HUES64 (cell line): ENCODE measurements at regions not wholly inside any gene's neighbourhood (a gene's known extent, or its start where the extent isn't known, plus 50 kb on each side); places are given as distances from the start of the nearest gene placed in this dataset.
A peak's percentile ranks its signal among the peaks of the same experiment; 100 is the strongest.

Source experiments
- H3K27ac ChIP-seq: 2 replicates; pipeline ENCODE4 v1.7.0; 2013; ENCODE audit warnings: low read depth, low read length, inconsistent platforms
- H3K27me3 ChIP-seq: 2 replicates; pipeline ENCODE4 v1.6.1; 2013; ENCODE audit warnings: mild to moderate bottlenecking, low read length; ENCODE audit not compliant: insufficient read depth
- H3K36me3 ChIP-seq: 2 replicates; pipeline ENCODE4 v1.6.1; 2013; ENCODE audit warnings: mild to moderate bottlenecking, low read length; ENCODE audit not compliant: insufficient read depth
- H3K4me1 ChIP-seq: 2 replicates; pipeline ENCODE4 v1.6.1; 2013; ENCODE audit warnings: mild to moderate bottlenecking, low read length, moderate library complexity; ENCODE audit not compliant: insufficient read depth
- H3K4me3 ChIP-seq: 2 replicates; pipeline ENCODE4 v1.5.1; 2013; ENCODE audit warnings: mild to moderate bottlenecking, low read length, moderate library complexity
- H3K9ac ChIP-seq: 2 replicates; pipeline ENCODE4 v1.6.1; 2013; ENCODE audit warnings: mild to moderate bottlenecking, low read depth, low read length
- H3K9me3 ChIP-seq: 2 replicates; pipeline ENCODE4 v1.6.1; 2013; ENCODE audit warnings: low read depth, low read length; ENCODE audit not compliant: insufficient read depth
- WGBS: fragments of 150-250, 120-280 bp; methylation state at CpG from one replicate; pipeline ENCODE4 v1.1.7; 2013; ENCODE audit warnings: missing lambda C conversion rate; 5-methylcytosine and 5-hydroxymethylcytosine counted together

- Histone ChIP-seq H3K4me3 (no peak overlapping the region), H3K36me3 (no peaks in the 10 kb centered on the region), H3K9me3 (no peaks in the 10 kb centered on the region), H3K27me3 (no peaks in the 10 kb centered on the region), H3K27ac (no peak overlapping the region), H3K9ac (no peak overlapping the region), H3K4me1 (peaks cover 3% of the 10 kb centered on the region; the same call in 1 of the 2 replicates)
- 98% methylated on average over 2 of the region's 2 CpGs for WGBS
Measured at GRCh38 chr13:37212826-37213225, 107.4 kb upstream of the CSNK1A1L start.

DNA sequence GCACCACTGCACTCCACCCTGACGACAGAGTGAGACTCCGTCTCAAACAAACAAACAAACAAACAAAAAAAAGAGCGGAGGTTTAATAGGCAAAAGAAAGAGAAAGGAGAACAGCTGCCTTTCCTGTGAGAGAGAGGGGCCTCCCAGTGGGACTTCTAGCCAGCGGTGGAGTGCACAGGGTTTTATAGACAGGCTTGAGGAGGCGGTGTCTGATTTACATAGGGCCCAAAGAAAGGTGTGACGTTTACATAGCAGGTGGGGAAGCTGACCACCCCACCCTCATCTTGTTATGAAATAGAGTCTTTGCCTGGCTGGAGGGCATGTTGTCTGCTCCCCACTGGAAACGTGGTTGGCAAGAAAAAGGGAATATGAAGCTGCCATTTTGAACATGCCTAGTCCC, 106.0 kb upstream of the CSNK1A1L start:
- H3K27me3 ChIP-seq: no peaks in the 10 kb centered on the region
- no peaks in the 10 kb centered on the region for H3K36me3 ChIP-seq
- no peaks in the 10 kb centered on the region for H3K9me3 ChIP-seq
- H3K9ac ChIP-seq: no peak overlapping the region
- no peak overlapping the region for H3K4me3 ChIP-seq
- no peak overlapping the region for H3K27ac ChIP-seq
- 83% methylated on average over 5 of the region's 7 CpGs for WGBS
- peaks cover 3% of the 10 kb centered on the region; the same call in 1 of the 2 replicates for H3K4me1 ChIP-seq

DNA sequence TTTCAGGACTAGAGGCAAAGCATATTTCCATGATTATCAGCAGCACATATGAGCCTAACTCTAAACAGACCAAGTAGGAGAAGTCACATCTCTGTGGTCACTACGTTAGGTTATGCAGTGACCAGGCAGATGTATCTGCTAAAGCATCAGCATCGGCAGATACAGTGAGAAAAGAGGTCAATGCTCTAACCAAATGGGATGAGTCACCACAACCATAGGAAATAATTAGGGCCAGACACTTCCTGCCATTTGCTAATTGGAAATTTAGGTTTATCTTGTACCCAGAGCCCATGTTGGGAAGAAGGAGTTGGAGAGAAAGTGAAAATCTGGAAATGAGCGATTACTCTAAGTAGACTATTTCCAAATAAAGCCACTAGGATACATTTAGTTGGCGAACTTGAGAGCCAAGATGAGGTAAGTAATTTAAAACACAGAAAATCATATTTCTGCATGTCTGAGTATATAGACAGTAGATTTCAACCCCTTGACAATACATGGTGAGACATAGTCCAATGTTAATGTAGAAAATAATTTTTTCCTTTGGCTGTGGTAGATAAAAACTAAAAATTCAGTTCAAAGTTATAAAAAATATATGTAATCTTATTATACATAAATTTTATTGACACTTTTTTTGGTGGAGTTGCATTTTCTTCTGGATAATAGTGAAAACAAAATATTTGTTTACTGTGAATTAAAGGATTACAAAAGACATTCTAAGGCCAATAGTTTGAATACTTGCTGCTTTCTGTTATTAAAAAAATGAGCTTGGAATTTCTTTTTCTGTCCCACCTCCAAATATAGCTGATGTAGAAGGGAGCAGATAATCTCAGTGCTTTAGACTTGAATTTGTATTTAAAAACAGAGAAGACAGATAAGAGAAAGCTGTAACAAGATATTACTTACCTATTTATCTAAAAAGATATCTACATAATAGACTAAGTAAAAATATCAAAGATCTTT, 104.4 kb upstream of the CSNK1A1L start:
- no peaks in the 10 kb centered on the region for H3K36me3 ChIP-seq
- H3K27me3 ChIP-seq: no peaks in the 10 kb centered on the region
- no peak overlapping the region for H3K9ac ChIP-seq
- WGBS: 95% methylated on average over 3 of the region's 4 CpGs
- H3K9me3 ChIP-seq: no peaks in the 10 kb centered on the region
- no peak overlapping the region for H3K4me3 ChIP-seq
- H3K27ac ChIP-seq: no peak overlapping the region
- H3K4me1 ChIP-seq: peaks cover 3% of the 10 kb centered on the region; the same call in 1 of the 2 replicates

DNA sequence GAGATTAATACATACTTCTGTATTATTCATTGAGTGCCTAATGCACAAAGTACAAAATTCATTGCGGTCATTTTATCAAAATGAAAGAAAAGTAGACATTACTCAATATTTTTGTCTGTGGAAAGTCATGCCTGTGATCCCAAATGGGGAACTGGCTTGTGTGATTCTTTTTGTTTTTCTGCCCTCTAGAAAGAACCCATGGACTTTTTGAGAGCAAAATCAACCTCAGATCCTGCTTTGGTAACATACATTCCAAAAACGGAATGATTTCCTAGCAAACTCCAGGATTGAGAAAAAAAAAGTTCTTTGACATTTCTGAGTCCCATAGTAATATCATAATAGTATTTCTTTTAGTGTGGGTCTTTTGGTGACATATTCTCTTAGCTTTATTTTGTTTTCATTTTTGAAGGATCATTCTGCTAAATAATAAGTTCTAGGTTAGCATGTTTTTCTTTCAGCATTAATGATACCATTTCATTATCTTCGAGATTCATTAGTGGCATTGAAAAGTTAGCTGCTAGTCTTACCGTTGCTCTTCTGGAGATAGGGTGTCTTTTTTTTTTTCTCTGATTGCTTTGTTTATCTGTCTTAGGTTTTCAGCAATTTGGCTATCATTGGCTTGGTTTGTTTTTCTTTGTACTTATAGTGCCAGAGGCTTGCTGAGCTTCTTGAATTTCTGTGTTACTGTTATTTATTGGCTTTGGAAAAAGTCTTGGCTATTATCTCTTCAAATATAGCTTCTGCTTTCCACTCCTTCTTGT, 102.4 kb upstream of the CSNK1A1L start:
- 93% methylated on average over 3 of the region's 4 CpGs for WGBS

DNA sequence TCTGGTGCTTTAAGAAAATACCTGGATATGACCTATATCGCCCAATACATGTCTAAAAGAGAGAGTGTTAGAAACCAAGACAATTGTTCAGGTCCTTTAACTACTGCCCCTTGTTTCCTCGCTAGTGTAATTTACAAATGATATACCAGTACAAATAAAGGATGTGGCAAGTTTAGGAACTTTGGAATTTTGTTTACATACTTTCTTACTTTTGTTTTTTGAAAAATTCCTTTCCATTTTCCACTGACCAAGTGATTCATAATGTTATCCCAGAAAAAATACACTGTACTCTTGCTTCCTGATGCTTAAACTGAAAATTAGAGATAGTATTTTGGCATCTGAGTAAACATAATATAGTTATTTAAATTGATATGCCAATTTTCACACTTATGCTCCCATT, 96.8 kb upstream of the CSNK1A1L start:
- H3K27ac ChIP-seq: no peak overlapping the region
- H3K9me3 ChIP-seq: no peaks in the 10 kb centered on the region; the same call in 1 of the 2 replicates
- no peaks in the 10 kb centered on the region for H3K36me3 ChIP-seq
- no peak overlapping the region for H3K9ac ChIP-seq
- 100% methylated on average over 1 of the region's 2 CpGs for WGBS
- peaks cover 39% of the 10 kb centered on the region for H3K4me1 ChIP-seq
- no peaks in the 10 kb centered on the region for H3K27me3 ChIP-seq
- no peak overlapping the region for H3K4me3 ChIP-seq

More for the DNA sequence above, 102.4 kb upstream of the CSNK1A1L start:
- no peaks in the 10 kb centered on the region for H3K36me3 ChIP-seq
- no peaks in the 10 kb centered on the region for H3K9me3 ChIP-seq
- peaks cover 3% of the 10 kb centered on the region; the same call in 1 of the 2 replicates for H3K4me1 ChIP-seq
- no peaks in the 10 kb centered on the region for H3K27me3 ChIP-seq
- no peak overlapping the region for H3K27ac ChIP-seq
- H3K9ac ChIP-seq: no peak overlapping the region
- H3K4me3 ChIP-seq: no peak overlapping the region

DNA sequence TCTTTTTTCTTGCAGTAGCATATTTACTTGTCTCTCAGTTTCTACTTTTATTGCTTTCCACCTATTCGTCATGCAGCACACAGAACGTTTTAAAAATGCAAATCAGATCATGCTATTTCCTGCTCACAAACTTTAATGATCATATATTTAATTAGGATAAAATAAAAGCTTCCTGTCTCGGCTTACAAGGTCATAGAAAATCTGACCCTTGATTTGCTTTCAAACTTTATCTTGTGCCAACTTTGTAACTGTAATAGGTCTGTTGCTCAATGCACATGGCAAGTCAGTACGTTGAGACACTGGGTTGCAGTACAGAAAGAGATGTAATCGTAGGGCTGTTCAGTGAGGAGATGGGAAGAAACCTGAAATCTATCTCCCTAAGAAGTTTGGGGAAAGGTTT, 95.6 kb upstream of the CSNK1A1L start:
- Histone ChIP-seq H3K36me3 (no peaks in the 10 kb centered on the region), H3K27me3 (no peaks in the 10 kb centered on the region), H3K9me3 (no peaks in the 10 kb centered on the region; the same call in 1 of the 2 replicates), H3K9ac (no peak overlapping the region), H3K27ac (no peak overlapping the region), H3K4me1 (peaks cover 39% of the 10 kb centered on the region), H3K4me3 (no peak overlapping the region)
- whole genome bisulfite sequencing: 92% methylated on average over 5 of the region's 5 CpGs

GRCh38 chr13:37198629-37199028, 93.2 kb upstream of the CSNK1A1L start:
- H3K4me3 ChIP-seq: no peak overlapping the region
- H3K36me3 ChIP-seq: no peaks in the 10 kb centered on the region
- H3K4me1 ChIP-seq: peaks cover 39% of the 10 kb centered on the region
- peak overlapping the region; percentile 23; the same call in 1 of the 2 replicates for H3K9ac ChIP-seq
- 0% methylated on average over 1 of the region's 1 CpG for WGBS
- no peaks in the 10 kb centered on the region for H3K27me3 ChIP-seq
- peak overlapping the region; percentile 95 for H3K27ac ChIP-seq
- H3K9me3 ChIP-seq: no peaks in the 10 kb centered on the region; the same call in 1 of the 2 replicates

DNA sequence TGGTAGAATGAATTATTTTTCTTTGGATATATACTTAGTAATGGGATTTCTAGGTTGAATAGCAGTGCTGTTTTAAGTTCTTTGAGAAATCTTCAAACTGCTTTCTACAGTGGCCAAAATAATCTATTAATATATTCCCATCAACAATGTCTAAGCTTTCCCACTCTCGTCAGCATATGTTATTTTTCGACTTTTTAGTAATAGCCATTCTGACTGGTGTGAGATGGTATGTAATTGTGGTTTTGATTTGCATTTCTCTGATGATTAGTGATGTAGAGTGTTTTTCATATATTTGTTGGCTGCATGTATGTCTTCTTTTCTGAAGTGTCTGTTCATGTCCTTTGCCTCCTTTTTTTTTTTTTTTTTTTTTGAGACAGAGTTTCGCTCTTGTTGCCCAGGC, 90.2 kb upstream of the CSNK1A1L start:
- H3K27ac ChIP-seq: no peak overlapping the region
- H3K4me1 ChIP-seq: peaks cover 25% of the 10 kb centered on the region
- 97% methylated on average over 3 of the region's 3 CpGs for WGBS
- H3K9me3 ChIP-seq: no peaks in the 10 kb centered on the region; the same call in 1 of the 2 replicates
- H3K27me3 ChIP-seq: no peaks in the 10 kb centered on the region
- no peaks in the 10 kb centered on the region for H3K36me3 ChIP-seq
- H3K4me3 ChIP-seq: no peak overlapping the region
- H3K9ac ChIP-seq: no peak overlapping the region

GRCh38 chr13:37194428-37194861, 89.0 kb upstream of the CSNK1A1L start:
- Histone ChIP-seq H3K27me3 (no peaks in the 10 kb centered on the region), H3K4me3 (no peak overlapping the region), H3K27ac (no peak overlapping the region), H3K9me3 (no peaks in the 10 kb centered on the region), H3K4me1 (peaks cover 21% of the 10 kb centered on the region), H3K36me3 (no peaks in the 10 kb centered on the region), H3K9ac (no peak overlapping the region)
- WGBS: no CpG with 5 or more reads among the region's 1 CpG

GRCh38 chr13:37192956-37193355, 87.5 kb upstream of the CSNK1A1L start:
- peaks cover 6% of the 10 kb centered on the region for H3K4me1 ChIP-seq
- H3K36me3 ChIP-seq: no peaks in the 10 kb centered on the region
- H3K9me3 ChIP-seq: no peaks in the 10 kb centered on the region
- no peaks in the 10 kb centered on the region for H3K27me3 ChIP-seq
- H3K27ac ChIP-seq: no peak overlapping the region
- 64% methylated on average over 2 of the region's 2 CpGs for WGBS
- no peak overlapping the region for H3K4me3 ChIP-seq
- H3K9ac ChIP-seq: no peak overlapping the region

GRCh38 chr13:37187621-37188020, 82.2 kb upstream of the CSNK1A1L start:
- no peaks in the 10 kb centered on the region for H3K9me3 ChIP-seq
- H3K27me3 ChIP-seq: no peaks in the 10 kb centered on the region
- H3K36me3 ChIP-seq: no peaks in the 10 kb centered on the region
- no peak overlapping the region for H3K9ac ChIP-seq
- H3K4me3 ChIP-seq: no peak overlapping the region
- no peak overlapping the region for H3K27ac ChIP-seq
- H3K4me1 ChIP-seq: no peaks in the 10 kb centered on the region
